Peyer's patch (tissue), 4 donors: ENCODE measurements at regions not wholly inside any gene's neighbourhood (a gene's known extent, or its start where the extent isn't known, plus 50 kb on each side); places are given as distances from the start of the nearest gene placed in this dataset.

ENCODE experiments used
- POLR2A ChIP-seq, 2 donors: fragments of 450-650 bp; IDR thresholded peaks; one replicate each; pipeline ENCODE4 v1.5.1; 2017; ENCODE audit warnings: antibody characterized with exemption in 2 of 2, mild to moderate bottlenecking in 2 of 2, moderate library complexity in 2 of 2
- TF ChIP-seq, protein P1 (sequence below), 6 experiments: fragments of 450-650 bp in 4 of 6; fragments of 200-600 bp in 2 of 6; sonication (generic) in 1 of 6; IDR thresholded peaks; one replicate each; pipeline ENCODE4 v1.5.1; 2017 to 2019; ENCODE audit warnings: antibody characterized with exemption in 6 of 6, mild to moderate bottlenecking in 3 of 6, moderate library complexity in 1 of 6

DNA sequence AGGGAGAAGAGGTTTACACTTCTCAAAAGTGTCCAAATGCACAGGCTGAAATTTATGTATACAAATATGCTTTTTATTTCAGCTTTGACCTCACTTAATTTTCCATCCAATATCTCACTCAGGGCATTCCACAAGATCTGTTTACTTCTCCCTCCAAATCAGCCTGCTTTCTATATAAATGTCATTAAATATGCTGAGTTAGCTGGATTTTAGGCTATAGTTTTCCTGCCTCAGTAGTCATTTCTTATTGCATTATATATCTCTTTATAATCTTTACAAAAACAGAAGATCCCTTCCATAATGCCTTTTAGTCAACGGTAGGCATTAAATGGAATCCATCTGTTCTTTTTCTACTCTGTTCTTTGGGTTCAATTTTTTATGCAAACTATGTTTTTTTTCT is 71.7 kb upstream of the KCND2 start:
- TF ChIP-seq, protein P1, sequence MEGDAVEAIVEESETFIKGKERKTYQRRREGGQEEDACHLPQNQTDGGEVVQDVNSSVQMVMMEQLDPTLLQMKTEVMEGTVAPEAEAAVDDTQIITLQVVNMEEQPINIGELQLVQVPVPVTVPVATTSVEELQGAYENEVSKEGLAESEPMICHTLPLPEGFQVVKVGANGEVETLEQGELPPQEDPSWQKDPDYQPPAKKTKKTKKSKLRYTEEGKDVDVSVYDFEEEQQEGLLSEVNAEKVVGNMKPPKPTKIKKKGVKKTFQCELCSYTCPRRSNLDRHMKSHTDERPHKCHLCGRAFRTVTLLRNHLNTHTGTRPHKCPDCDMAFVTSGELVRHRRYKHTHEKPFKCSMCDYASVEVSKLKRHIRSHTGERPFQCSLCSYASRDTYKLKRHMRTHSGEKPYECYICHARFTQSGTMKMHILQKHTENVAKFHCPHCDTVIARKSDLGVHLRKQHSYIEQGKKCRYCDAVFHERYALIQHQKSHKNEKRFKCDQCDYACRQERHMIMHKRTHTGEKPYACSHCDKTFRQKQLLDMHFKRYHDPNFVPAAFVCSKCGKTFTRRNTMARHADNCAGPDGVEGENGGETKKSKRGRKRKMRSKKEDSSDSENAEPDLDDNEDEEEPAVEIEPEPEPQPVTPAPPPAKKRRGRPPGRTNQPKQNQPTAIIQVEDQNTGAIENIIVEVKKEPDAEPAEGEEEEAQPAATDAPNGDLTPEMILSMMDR (IDR thresholded peaks at IDR 0.05) = no peak
- TF ChIP-seq POLR2A (IDR thresholded peaks at IDR 0.05) = no peak
